GM19397 (cell line): ENCODE measurements at regions not wholly inside any gene's neighbourhood (a gene's known extent, or its start where the extent isn't known, plus 50 kb on each side); places are given as distances from the start of the nearest gene placed in this dataset.
"Not testable (repeated sequence)": the region's sequence is repeated elsewhere in the genome, so short reads cannot be mapped to it uniquely, and the experiment has no call there.

Experiments used
- ATAC-seq: cut with Tn5 transposase; IDR thresholded peaks from one replicate; pipeline ENCODE4 v1.9.1; 2021; ENCODE audit warnings: mild to moderate bottlenecking, moderate library complexity; ENCODE audit not compliant: unreplicated experiment

- ATAC-seq: no peak
These were observed 78.5 kb upstream of the SGIP1 start for GRCh38 chr1:66455446-66455845.

DNA sequence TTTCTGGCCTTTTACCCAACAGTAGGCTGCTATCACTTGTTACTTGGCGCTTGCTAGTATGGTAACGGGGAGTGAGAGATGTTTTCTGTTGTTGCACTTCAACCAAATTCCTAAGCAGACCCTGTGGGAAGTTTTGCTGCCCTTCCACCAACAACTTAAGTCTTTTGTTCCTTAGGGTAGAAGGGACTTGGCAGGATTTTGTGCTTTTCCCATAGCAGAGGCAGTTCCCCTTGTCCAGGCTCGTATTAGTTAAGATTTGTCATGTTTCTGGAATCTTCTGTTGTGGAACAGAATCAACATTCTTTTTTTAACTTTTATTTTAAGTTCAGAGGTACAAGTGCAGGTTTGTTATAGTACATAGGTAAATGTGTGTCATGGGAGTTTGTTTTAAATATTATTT lies 73.2 kb upstream of the SGIP1 start:
- ATAC-seq: no peak

DNA sequence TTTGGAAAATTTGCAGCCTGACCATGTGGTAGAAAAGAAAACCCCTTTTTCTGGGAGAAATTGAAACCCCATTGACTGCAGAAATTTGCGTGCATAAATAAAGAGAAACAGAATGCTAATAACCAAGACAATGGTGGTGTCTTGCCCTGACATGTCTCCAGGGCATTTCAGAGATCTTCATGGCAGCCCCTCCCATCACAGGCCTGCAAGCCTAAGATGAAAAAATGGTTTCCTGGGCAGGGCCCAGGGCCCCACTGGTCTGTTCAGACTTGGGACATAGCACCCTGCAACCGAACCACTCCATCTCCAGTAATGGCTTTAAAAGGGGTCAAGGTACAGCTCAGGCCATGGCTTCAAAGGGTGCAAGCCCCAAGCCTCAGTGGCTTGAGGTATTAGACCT lies 71.6 kb upstream of the SGIP1 start:
- no peak for ATAC-seq

DNA sequence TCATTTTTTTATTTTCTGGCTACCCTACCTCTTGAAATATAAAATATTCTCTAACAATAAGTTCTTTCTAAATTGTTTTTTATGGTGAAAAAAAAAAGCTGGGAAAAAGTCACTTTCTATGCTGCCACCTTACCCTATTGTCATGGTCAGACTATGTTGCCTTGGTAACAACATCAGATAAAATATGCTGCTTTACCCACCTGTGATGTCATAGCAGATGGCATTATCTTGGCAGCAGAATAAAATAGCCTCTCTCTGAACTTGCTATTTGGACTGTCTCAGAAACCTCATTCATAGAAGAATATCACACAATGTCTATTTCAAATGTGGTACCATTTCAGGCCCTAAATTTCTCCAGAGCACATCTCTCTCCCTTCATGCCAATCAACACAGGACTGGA lies 69.6 kb upstream of the SGIP1 start:
- ATAC-seq: no peak

DNA sequence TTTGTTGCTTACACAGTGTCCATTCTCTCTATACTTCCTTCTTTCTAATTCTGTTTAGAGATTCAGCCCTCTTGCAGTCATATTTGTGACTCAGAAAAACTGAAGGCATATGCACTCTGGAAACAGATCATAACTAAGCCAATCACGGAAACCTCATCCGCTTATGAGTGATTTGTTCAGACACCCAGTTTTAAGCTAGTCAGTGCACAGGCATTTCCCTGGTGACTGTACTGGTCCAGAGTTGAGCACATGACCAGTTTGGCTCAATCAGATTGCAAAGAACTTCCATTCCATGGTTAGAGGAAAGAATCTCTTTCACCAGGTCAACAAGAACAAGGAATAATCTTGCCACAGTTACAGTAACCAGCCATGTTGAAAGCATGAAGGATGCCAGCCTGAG lies 69.2 kb upstream of the SGIP1 start:
- no peak for ATAC-seq

GRCh38 chr1:66466695-66467094 lies 67.3 kb upstream of the SGIP1 start:
- ATAC-seq: not testable (repeated sequence)

- ATAC-seq: no peak
These were observed 65.2 kb upstream of the SGIP1 start for GRCh38 chr1:66468722-66469121.

DNA sequence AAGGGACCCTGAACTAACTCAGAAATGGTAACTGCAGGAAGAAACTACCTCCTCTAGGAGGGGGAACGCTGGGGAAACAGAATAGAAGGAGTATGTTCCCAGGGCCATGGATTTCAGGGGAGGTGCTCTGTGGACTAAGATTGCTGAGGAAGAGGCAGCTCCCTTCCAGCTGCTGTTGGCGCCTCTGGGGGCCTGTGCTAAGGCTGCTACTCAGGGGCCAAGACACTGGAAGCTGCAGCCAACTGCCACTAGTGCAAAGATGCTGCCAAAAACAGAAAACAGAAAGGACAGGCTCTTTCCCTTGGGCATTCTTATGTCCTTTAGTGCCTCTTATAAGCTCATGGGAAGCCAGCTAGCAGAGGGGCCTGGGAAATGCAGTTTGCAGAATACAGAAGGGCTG lies 58.0 kb upstream of the SGIP1 start:
- ATAC-seq: no peak

DNA sequence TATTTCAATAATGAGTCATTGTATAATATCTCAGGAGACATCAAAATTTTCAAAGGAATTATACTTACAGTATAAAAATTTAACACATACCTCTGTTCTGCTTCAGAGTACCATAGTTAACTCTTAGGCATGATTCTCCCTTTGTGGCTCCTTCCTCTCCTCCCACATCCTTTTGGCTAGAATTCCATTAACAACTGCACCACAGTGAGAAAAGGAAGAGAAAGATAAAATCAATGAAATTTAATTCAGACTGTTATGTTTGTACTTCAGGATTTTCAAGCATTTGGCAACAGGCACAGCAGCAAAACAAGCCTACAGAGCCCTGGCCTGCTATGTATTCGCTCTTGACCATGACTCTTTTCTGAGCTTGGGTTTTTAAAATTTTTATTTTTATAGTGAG lies 57.2 kb upstream of the SGIP1 start:
- ATAC-seq: no peak

- ATAC-seq: no peak
These were observed 55.8 kb upstream of the SGIP1 start for GRCh38 chr1:66478116-66478515.

DNA sequence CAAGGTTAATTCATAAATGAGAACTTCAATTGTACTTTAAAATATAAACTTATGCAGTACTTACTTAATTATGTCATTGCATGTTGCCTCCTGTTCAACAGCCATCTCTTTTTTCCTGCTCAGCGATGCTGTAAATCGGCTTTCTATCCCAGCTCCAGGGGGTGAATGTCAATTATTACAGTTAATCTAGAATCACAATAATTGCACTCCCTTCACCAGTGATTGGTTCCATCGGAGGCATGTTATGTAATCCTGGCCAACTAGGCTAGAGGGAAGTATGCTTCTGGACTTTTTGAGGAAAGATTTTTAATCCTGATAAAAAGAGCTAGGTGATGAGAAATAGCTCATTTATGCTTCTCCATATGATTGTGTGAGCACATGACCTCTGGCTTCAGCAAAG lies 53.8 kb upstream of the SGIP1 start:
- no peak for ATAC-seq

- not testable (repeated sequence) for ATAC-seq
These were observed 52.7 kb upstream of the SGIP1 start for GRCh38 chr1:66481215-66481614.
